GM23248 (cell line): ENCODE measurements at regions not wholly inside any gene's neighbourhood (a gene's known extent, or its start where the extent isn't known, plus 50 kb on each side); places are given as distances from the start of the nearest gene placed in this dataset.

Source experiments
- DNase-seq: peaks from one replicate; pipeline ENCODE4 v3.0.0-alpha.2; 2015
- H2AFZ ChIP-seq: fragments of 200-600 bp; sonication (generic); 2 replicates; pipeline ENCODE4 v1.6.1; 2016; ENCODE audit warnings: antibody characterized with exemption
- H3F3A ChIP-seq: fragments of 200-600 bp; sonication (generic); 2 replicates; pipeline ENCODE4 v1.6.1; 2016; ENCODE audit warnings: mild to moderate bottlenecking, antibody characterized with exemption, mixed run types; ENCODE audit not compliant: insufficient read depth
- H3K27ac ChIP-seq: fragments of 200-600 bp; sonication (generic); 2 replicates; pipeline ENCODE4 v1.5.1; 2016; ENCODE audit warnings: mild to moderate bottlenecking
- H3K27me3 ChIP-seq: fragments of 200-600 bp; sonication (generic); replicated peaks from 2 replicates; pipeline ENCODE4 v1.6.1; 2016; ENCODE audit warnings: mild to moderate bottlenecking; ENCODE audit not compliant: insufficient read depth
- H3K36me3 ChIP-seq: fragments of 200-600 bp; sonication (generic); 2 replicates; pipeline ENCODE4 v1.6.1; 2016; ENCODE audit warnings: low read depth, mild to moderate bottlenecking
- H3K4me1 ChIP-seq: fragments of 200-600 bp; sonication (generic); 2 replicates; pipeline ENCODE4 v1.6.1; 2016; ENCODE audit warnings: mild to moderate bottlenecking; ENCODE audit not compliant: insufficient read depth
- H3K4me2 ChIP-seq: fragments of 200-600 bp; sonication (generic); one replicate; pipeline ENCODE4 v1.6.1; 2016; ENCODE audit warnings: mild to moderate bottlenecking; ENCODE audit not compliant: unreplicated experiment
- H3K4me3 ChIP-seq: fragments of 200-600 bp; sonication (generic); 2 replicates; pipeline ENCODE4 v1.5.1; 2016; ENCODE audit warnings: mild to moderate bottlenecking
- H3K79me2 ChIP-seq: fragments of 200-600 bp; sonication (generic); 2 replicates; pipeline ENCODE4 v1.6.1; 2016; ENCODE audit warnings: mild to moderate bottlenecking; ENCODE audit not compliant: insufficient read depth
- H3K9ac ChIP-seq: fragments of 200-600 bp; sonication (generic); 2 replicates; pipeline ENCODE4 v1.6.1; 2016; ENCODE audit warnings: mild to moderate bottlenecking
- H3K9me2 ChIP-seq: fragments of 200-600 bp; sonication (generic); 2 replicates; pipeline ENCODE4 v1.6.1; 2016; ENCODE audit warnings: mixed run types, mild to moderate bottlenecking, moderate library complexity; ENCODE audit not compliant: insufficient read depth
- H3K9me3 ChIP-seq: fragments of 200-600 bp; sonication (generic); one replicate; pipeline ENCODE4 v1.6.1; 2017; ENCODE audit warnings: low read depth
- H4K20me1 ChIP-seq: fragments of 200-600 bp; sonication (generic); 2 replicates; pipeline ENCODE4 v1.6.0; 2016; ENCODE audit not compliant: insufficient read depth
- EZH2 ChIP-seq: fragments of 200-600 bp; sonication (generic); IDR thresholded peaks from 2 replicates; pipeline ENCODE4 v1.6.1; 2018; ENCODE audit warnings: antibody characterized with exemption, mild to moderate bottlenecking; ENCODE audit not compliant: insufficient read depth, poor library complexity, severe bottlenecking
- EZH2phosphoT487 ChIP-seq: fragments of 200-600 bp; sonication (generic); IDR thresholded peaks from 2 replicates; pipeline ENCODE4 v1.6.1; 2018; ENCODE audit warnings: antibody characterized with exemption, moderate library complexity, mild to moderate bottlenecking, low read depth; ENCODE audit not compliant: insufficient read depth
- WGBS, 2 experiments: methylation state at CpG; one replicate each; pipeline ENCODE4 v1.1.6; 2015 to 2017; ENCODE audit warnings: low lambda C conversion rate in 2 of 2, low coverage in 1 of 2; ENCODE audit errors: missing lambda C conversion rate in 2 of 2; 5-methylcytosine and 5-hydroxymethylcytosine counted together
- in situ Hi-C: fragments of 300-500 bp; cut with MboI; formaldehyde crosslinking; loops from 2 replicates; pipeline ENCODE4 v1.15.0; 2020

- H3K4me3 ChIP-seq = no peak overlapping the region
- H3K27me3 ChIP-seq = no peaks in the 10 kb centered on the region
- 67 to 79% methylated on average over 5 of the region's 5 CpGs for WGBS, 2 experiments
- no peaks in the 10 kb centered on the region for H3K36me3 ChIP-seq
- H3K4me2 ChIP-seq = no peak overlapping the region
- H4K20me1 ChIP-seq = no peaks in the 10 kb centered on the region
- H3K9me2 ChIP-seq = no peaks in the 10 kb centered on the region
- in situ Hi-C loops = no loop called here
- no peak overlapping the region for H3K27ac ChIP-seq
- H3K4me1 ChIP-seq = peaks cover 9% of the 10 kb centered on the region; the same call in 1 of the 2 replicates
- peaks cover 16% of the 10 kb centered on the region for H3F3A ChIP-seq
- no peaks in the 10 kb centered on the region for H3K9me3 ChIP-seq
- DNase-seq = peak; percentile 65
- TF ChIP-seq EZH2 (no peak), EZH2phosphoT487 (no peak)
- H2AFZ ChIP-seq = no peak overlapping the region
- H3K79me2 ChIP-seq = no peaks in the 10 kb centered on the region
- no peak overlapping the region for H3K9ac ChIP-seq
These were observed 458.1 kb downstream of the RPS24 start for GRCh38 chr10:78491812-78492211.

DNA sequence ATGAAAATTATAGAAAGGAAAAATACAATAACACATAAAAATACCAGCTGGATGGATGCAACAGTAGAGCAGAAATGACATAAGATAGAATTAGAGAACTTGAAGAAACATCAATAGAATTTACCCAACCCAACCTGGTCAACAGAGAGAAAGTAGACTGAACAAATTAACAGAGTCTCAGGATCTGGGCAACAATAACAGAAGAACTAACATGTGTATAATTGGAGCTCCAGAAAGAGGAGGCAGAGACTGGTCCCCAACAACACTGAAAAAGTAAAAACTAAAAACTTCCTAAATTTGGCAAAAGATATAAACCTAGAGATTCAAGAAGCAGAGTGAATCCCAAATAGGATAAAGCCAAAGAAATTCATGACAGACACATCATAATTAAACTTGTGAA, 458.8 kb downstream of the RPS24 start:
- Histone ChIP-seq H2AFZ (no peak overlapping the region), H3K27ac (no peak overlapping the region), H3K9ac (no peak overlapping the region), H3K79me2 (no peaks in the 10 kb centered on the region), H3K4me2 (no peak overlapping the region), H3K9me3 (no peaks in the 10 kb centered on the region), H3F3A (peaks cover 16% of the 10 kb centered on the region), H3K4me1 (peaks cover 9% of the 10 kb centered on the region; the same call in 1 of the 2 replicates), H3K4me3 (no peak overlapping the region), H4K20me1 (no peaks in the 10 kb centered on the region), H3K36me3 (no peaks in the 10 kb centered on the region), H3K9me2 (no peaks in the 10 kb centered on the region), H3K27me3 (no peaks in the 10 kb centered on the region)
- TF ChIP-seq EZH2 = no peak
- no peak for TF ChIP-seq EZH2phosphoT487
- in situ Hi-C loops = no loop called here
- peak; percentile 33 for DNase-seq

DNA sequence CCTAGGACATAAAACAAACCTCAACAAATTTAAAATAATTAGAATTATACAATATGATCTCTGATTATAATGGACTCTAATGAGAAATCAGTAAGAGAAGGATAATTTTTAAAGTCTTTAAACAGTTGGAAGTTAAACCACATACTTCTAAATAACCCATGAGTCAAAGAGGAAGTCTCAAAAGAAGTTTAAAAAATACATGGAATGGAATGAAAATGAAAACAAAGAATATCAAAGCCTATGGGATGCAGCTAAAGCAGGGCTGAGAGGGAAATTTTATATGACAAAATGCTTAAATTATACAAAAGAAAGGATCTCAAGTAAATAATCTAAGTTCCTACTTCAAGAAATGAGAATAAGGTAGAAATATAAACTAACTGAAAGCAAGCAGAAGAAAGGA, 460.5 kb downstream of the RPS24 start:
- H3K9me3 ChIP-seq = no peaks in the 10 kb centered on the region
- in situ Hi-C loops = no loop called here
- no peak overlapping the region for H3K4me3 ChIP-seq
- H3K27ac ChIP-seq = no peak overlapping the region
- no peaks in the 10 kb centered on the region for H3K36me3 ChIP-seq
- peaks cover 9% of the 10 kb centered on the region; the same call in 1 of the 2 replicates for H3K4me1 ChIP-seq
- 0 out of 2 replicates have a peak overlapping the region, but pooled peaks have one; percentile 16 for H2AFZ ChIP-seq
- H3K9me2 ChIP-seq = no peaks in the 10 kb centered on the region
- H3K9ac ChIP-seq = no peak overlapping the region
- no peaks in the 10 kb centered on the region for H3K79me2 ChIP-seq
- no peak for DNase-seq
- H3K4me2 ChIP-seq = no peak overlapping the region
- H3K27me3 ChIP-seq = no peaks in the 10 kb centered on the region
- no peaks in the 10 kb centered on the region for H4K20me1 ChIP-seq
- TF ChIP-seq EZH2 (no peak), EZH2phosphoT487 (no peak)
- H3F3A ChIP-seq = peaks cover 16% of the 10 kb centered on the region

DNA sequence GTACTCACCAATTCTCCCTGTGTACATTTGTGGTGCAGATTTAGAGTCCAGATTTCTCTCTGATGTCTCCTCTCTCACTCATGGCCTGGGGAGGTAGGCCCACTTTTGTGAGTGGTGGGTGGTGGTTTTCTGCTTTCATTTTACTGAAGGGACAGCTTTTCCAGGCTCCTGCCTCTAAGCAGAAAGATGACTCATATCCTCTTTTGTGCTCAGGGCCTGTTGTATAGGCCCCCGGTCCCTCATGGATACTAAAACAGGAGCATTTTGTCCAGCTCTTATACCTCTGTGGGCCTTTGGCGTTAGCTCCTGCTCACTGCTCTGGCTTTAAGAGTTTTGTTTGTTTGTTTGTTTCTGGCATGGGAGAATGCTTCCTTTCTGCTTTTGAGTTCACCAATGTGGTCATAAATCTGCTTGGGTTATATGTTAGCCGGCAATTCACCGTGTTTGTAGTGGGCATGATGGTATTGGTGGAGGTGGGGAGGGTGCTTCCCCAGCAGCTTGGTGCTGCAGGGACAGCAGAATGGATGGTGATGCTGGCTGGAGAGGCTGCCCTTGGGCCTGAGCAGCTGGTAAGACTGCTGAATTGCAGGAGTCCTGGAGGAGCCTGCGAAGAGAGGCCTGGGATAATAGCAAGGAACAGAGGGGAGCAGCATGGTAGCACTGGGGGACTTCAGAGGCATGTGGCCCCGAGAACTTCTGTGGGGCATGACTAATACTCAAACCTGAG, 468.7 kb downstream of the RPS24 start:
- Histone ChIP-seq H3K4me1 (peaks cover 8% of the 10 kb centered on the region), H2AFZ (peak overlapping the region; percentile 64), H3F3A (0 out of 2 replicates have a peak, but pooled peaks cover 5% of the 10 kb centered on the region), H3K27me3 (no peaks in the 10 kb centered on the region), H3K4me2 (no peak overlapping the region), H3K9me2 (no peaks in the 10 kb centered on the region), H3K4me3 (no peak overlapping the region), H3K79me2 (no peaks in the 10 kb centered on the region), H3K9ac (no peak overlapping the region), H3K9me3 (no peaks in the 10 kb centered on the region), H4K20me1 (no peaks in the 10 kb centered on the region), H3K36me3 (no peaks in the 10 kb centered on the region), H3K27ac (no peak overlapping the region)
- no peak for TF ChIP-seq EZH2
- no peak for TF ChIP-seq EZH2phosphoT487
- in situ Hi-C loops = no loop called here
- WGBS, 2 experiments = 81 to 85% methylated on average over 6 of the region's 6 CpGs
- peak; percentile 58 for DNase-seq

- Histone ChIP-seq H4K20me1 (no peaks in the 10 kb centered on the region), H3K9me3 (no peaks in the 10 kb centered on the region), H3K4me3 (no peak overlapping the region), H2AFZ (no peak overlapping the region), H3K4me1 (peaks cover 8% of the 10 kb centered on the region), H3K36me3 (no peaks in the 10 kb centered on the region), H3K9me2 (no peaks in the 10 kb centered on the region), H3F3A (0 out of 2 replicates have a peak, but pooled peaks cover 5% of the 10 kb centered on the region), H3K27me3 (no peaks in the 10 kb centered on the region), H3K27ac (no peak overlapping the region), H3K4me2 (no peak overlapping the region), H3K79me2 (no peaks in the 10 kb centered on the region), H3K9ac (no peak overlapping the region)
- no peak for DNase-seq
- TF ChIP-seq EZH2 = no peak
- 68 to 76% methylated on average over 3 of the region's 3 CpGs for WGBS, 2 experiments
- in situ Hi-C loops = no loop called here
These were observed 470.5 kb downstream of the RPS24 start for GRCh38 chr10:78504181-78504580.
